NCI-H226 (cell line): ENCODE measurements at regions not wholly inside any gene's neighbourhood (a gene's known extent, or its start where the extent isn't known, plus 50 kb on each side); places are given as distances from the start of the nearest gene placed in this dataset.

Experiments used
- DNase-seq: peaks from one replicate; pipeline ENCODE4 v3.0.0-alpha.2; 2015

DNA sequence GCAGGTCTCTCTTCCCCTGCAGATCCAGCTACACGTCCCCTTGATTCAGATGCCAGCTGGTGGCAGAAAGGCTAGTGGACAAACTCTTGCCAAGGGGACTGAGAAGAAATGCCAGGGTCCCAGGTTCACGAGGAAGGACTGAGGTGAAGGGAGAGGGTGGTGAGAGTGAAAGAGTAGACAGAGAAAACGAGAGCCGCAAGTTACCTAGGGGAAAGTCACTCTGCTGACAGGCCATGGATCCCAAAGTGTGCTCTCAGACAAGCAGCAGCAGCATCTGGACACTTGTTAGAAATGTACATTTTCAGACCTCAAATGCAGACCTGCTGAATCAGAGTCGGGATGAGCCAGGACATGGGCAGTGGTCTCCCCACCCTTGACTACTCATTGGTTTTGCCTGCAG is 192.3 kb downstream of the FGFR2 start:
- DNase-seq: no peak

DNA sequence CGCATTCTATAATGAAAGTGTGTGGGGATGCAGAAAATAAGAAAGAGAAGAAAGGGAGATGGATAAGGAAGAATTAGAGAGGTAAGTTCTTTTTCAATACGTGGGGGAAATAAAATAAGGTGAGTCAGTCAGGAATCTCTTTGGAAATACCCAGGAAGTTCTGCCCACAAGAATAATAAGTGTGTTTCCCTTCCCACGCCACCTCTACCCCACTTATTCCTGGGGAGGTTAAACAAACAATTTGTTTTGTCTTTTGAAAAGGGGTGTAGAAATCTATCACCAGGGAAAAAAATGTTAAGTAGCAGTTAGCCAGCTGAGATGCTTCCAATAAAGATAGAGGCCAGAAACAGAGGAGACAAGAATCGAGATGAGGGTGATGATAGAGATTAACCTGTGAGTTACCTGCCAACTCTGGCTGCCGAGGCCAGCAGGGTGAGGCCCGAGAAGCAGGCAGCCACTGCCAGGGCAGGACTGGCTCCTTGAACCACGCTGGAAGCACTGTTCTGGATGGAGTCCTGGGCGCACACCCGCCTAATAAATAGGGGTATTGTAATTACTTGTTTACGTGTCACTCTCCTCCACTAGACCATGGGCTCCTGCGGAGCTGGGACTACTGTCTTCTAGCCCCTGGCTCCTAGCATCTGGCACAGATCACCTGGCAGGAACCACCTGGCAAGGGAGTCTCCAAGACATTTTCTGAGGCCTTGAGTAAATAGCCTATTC is 191.3 kb downstream of the FGFR2 start:
- DNase-seq: no peak

DNA sequence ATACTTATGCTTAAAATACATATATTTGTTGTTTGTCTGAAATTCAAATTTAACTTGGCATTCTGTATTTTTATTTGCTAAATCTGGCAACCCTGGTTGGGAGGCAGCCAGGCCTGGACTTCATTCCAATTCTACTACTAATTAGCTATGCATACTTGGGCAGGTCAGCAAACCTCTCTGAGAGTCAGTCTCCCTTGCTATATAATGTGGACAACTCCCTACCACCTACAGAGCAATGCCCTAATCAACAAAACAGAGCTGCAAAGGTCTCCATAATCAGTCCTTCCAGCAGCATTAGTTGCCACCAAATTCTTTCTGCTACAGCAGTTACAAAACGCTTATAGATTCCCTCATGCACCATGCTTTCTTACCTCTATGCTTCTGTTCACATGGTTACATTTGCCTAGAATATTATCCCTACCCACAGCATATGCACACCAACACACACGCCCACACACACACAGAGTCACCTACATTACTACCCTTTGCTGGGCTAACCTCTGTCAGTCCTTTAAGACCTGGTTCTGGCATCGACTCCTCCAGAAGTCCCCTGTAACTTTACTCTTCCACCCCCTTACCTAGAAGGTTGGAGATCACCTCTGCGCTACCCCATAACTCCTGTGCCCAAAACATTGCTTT is 188.7 kb downstream of the FGFR2 start:
- no peak for DNase-seq

DNA sequence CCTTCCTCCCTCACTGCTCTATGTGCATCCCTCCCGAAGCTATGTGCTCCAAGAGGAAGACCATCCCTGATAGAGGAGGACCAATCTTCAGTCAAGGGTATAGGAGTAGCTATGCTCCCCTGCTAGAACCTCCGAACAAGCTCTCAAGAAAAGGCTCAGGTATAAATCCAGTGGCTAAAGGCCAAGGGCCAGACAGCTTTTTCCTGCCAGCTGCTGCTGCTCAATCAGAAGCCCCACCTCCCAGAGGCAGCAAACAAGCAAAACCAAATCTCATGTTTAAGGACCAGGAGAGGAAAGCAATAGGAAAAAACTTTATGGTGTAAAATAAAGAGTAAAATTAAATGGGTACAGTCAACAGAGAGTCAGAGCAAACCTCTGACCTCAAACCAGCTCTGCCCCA is 187.2 kb downstream of the FGFR2 start:
- DNase-seq: no peak

DNA sequence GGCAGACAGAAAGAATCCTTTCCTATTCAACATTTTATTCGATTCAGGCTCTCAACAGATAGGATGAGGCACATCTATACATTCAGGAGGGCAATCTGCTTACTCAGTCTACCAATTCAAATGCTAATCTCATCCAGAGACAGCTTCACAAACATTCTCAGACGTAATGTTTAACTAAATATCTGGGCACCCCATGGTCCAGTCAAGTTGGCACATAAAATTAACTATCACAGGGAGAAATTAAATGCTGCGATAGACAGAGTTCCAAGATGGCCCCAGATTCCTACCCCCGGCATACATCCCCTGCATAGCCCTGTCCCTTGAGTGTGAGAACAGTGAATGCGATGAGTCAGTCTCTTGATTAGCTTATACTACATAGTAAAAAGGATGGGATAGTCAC is 184.3 kb downstream of the FGFR2 start:
- no peak for DNase-seq

DNA sequence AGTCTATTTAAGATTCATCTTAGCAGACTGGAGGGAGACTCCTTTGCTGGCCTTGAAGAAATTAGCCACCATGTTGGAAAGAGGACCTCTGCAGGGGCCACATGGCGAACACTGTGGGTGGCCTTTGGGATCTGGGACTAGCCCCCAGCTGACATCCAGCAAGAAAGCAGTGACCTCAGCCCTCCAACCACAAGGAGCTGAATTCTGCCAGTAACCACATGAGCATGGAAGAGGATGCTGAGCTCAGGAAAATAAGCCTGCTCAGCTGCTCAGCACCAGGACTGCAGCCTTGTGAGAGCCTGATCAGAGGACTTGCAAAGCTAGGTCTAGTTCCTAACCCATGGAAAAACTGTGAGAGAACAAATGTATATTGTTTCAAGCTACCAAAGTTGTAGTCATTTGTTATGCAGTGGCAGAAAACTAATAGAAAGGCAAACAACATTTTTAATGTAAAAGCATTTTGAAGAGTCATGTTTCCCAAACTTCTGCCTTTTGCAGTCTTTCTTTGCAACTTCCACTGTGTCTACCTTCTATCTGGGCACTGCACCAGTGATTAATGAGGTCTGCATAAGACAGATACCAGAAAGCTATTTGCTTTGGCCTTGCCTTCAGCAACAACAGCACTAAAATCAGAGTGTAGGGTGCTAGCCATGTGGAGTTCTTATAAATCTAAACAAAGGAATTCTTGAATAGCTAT is 183.7 kb downstream of the FGFR2 start:
- no peak for DNase-seq

DNA sequence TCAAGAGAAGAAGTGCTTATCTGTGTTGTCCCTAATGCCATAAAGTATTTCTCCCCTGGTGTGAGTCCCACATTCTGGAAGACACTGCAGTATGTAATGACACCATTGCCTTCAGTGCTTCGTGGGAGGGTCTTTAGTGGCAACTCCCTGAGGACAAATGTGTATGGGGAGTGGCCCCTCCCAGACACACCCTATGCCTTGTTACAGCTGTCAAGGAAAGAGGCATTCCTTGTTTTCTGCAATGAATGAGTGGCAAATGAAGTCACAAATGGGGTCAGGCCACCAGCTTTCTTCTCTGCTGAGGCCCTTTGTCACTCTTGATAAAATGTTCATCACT is 183.2 kb downstream of the FGFR2 start:
- no peak for DNase-seq

DNA sequence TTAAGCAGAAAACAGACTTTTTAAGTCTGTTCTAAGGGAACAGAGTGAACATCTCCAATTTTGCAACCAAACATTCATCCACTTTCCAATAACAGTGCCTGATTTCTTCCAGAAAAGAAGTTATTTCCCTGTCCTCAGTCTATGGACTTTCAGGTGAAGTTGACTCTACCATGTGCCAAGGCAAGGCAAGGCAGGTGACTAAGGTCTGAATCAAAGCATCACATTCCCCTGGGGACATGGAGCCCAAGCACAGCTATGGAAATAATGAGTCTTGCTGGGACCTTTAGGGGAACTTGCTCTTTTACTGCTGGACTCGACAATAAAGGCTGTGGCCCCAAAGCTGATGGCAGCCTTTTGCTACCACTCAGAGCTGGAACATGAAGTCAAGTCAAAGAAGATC is 182.2 kb downstream of the FGFR2 start:
- no peak for DNase-seq

DNA sequence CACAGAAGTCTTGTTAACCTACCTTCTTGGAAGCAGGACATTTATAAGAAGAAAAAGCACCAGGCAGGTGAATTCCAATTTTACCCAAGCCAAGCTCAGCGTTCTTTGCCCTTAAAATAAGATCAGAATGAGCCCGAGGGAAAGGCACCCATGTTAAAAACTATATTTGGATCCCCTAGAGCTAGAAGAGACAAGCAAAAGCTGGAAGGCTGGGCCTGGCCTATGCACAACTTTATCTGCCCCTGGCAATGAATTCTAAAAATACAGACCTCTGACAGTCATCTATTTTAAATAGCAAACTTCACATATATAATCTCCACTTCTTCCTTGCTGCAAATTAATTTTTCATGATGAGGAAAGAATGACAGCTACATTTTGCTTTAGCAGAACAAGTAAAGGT is 180.9 kb downstream of the FGFR2 start:
- no peak for DNase-seq

DNA sequence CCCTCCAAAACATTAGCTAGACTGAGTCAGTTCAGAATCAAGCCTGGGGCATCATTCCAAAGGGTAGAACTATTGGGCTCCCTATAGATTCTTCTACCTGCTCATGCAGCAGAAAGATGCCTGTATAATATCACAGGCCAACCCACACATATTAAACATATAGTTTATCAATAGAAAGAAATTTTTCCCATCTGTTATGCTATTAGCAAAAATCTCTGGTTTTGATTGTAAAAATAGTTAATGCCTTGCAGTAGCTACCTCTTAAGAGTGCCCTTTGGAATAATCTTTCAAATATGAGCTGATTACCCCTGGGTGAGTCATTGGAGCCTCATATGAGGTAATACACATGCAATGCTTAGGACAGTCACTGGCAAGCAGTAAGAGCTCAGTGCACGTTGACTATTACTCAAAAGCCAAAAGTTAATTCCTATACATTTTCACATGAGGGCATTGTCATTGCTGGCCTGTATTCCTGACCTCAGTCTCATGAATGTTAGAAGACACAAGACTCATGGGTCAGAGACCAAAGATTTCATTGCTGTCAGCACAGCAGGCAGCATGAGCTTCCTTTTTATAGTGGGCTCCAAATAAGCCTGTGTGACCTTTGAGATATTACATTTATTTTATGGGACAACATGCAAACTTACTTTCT is 180.0 kb downstream of the FGFR2 start:
- DNase-seq: no peak

DNA sequence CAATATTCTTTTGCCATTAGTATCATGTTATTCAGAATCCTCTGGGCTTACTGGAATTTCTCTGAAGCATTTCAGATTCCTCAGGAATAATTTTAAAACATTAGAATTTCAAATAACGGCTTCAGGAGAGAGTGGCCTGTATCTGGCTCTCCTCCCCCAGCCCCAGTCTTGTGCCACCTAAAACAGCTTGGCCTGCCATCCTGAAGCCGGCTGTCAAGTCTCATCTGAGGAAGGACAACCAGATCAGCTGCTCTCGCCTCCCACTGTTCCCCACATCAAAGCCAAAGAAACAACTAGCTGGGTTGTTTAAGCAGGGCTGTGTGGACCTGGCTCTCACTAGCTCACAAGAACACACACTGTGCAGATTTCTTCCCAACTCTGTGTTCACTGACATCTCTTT is 178.2 kb downstream of the FGFR2 start:
- no peak for DNase-seq

DNA sequence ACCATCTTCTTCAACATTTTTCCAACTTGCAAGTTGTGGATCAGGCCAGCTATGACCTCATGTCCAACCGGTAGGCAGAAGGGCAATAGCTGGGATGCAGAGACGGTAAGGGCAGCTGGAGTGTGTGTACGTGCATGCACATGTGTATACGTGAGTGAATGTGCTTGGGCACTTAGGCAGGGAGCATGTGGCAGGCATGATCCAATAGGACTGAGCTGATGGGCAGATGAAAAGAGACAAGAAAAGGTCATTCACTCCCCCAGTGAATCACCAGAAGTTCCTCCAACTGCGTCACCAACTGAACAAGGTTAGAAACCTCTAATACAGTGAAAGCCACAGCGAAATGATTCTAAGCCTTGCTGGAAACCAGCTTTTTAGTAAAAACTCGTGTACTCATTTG is 176.1 kb downstream of the FGFR2 start:
- no peak for DNase-seq

DNA sequence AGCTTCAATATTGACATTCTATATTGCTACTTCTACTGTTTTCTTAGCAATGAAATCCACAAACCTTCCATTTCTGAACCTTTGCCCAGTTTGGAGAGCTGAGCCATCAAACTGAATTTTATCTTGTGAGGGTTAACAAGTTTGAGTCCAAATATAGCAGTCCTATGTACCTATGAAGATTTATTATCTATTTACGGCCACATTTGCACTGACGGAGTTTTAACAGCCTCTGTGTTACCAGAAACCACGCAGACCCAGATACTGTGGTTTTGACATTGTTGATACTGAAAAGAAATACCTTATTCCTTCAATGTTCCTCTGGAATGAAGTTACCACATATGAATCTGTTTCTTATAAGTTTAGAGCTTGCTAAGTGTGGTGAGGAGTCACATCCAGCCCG is 172.6 kb downstream of the FGFR2 start:
- DNase-seq: no peak

DNA sequence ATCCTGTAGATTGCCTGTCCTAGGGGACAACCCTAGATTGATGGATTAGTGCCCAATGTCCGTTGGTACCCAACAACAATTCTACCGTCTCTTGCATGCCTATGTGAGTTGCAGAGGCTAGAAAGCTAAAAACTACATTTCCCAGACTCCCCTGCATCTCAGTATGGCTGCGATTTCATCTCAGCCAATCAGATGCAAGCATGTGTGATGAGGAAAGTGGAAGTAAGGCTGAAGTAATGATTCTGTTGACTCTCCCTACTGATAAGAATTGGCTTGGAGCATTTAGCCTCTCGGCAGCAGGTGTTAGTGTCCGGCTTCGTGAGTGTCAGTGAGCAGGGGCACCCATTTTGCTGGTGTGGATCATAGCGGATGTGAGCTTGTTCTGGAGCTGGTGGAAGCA is 171.9 kb downstream of the FGFR2 start:
- DNase-seq: peak; percentile 8
